GM10266 (cell line): ENCODE measurements at regions not wholly inside any gene's neighbourhood (a gene's known extent, or its start where the extent isn't known, plus 50 kb on each side); places are given as distances from the start of the nearest gene placed in this dataset.

Experiments used
- DNase-seq: peaks from one replicate; pipeline ENCODE4 v3.0.0; 2012; ENCODE audit errors: extremely low spot score
- TF ChIP-seq, protein P1 (sequence below): IDR thresholded peaks from 2 replicates; pipeline ENCODE4 v1.5.1; 2012; ENCODE audit warnings: mild to moderate bottlenecking, low read depth; ENCODE audit not compliant: control insufficient read depth, insufficient read depth; ENCODE audit errors: missing control alignments

DNA sequence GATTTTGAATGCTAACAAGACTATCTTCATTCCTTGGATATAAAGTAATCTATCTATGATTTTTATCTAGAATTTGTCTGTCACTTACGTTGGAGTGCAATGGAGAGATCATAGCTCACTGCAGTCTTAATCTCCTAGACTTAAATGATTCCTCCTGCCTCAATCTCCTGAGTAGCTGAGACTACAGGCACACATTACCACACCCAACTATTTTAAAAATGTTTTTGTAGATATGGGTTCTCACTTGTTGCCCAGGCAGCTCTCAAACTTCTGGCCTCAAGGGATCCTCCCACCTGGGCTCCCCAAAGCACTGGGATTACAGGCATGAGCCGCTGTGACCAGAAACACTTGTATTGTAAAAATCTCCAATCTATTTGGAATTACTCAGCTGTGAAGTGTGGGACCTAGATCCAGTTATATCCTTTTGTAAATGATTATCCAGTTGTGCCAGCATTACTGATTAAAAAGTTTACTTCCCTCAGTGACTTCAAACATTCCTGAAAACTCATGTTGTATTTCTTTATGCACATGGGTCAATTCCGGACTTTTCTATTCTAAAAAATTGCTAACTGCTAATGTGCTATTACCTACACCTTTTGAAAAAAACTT lies 1793.8 kb upstream of the WWC1 start:
- TF ChIP-seq, protein P1, sequence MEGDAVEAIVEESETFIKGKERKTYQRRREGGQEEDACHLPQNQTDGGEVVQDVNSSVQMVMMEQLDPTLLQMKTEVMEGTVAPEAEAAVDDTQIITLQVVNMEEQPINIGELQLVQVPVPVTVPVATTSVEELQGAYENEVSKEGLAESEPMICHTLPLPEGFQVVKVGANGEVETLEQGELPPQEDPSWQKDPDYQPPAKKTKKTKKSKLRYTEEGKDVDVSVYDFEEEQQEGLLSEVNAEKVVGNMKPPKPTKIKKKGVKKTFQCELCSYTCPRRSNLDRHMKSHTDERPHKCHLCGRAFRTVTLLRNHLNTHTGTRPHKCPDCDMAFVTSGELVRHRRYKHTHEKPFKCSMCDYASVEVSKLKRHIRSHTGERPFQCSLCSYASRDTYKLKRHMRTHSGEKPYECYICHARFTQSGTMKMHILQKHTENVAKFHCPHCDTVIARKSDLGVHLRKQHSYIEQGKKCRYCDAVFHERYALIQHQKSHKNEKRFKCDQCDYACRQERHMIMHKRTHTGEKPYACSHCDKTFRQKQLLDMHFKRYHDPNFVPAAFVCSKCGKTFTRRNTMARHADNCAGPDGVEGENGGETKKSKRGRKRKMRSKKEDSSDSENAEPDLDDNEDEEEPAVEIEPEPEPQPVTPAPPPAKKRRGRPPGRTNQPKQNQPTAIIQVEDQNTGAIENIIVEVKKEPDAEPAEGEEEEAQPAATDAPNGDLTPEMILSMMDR = no peak
- no peak for DNase-seq

DNA sequence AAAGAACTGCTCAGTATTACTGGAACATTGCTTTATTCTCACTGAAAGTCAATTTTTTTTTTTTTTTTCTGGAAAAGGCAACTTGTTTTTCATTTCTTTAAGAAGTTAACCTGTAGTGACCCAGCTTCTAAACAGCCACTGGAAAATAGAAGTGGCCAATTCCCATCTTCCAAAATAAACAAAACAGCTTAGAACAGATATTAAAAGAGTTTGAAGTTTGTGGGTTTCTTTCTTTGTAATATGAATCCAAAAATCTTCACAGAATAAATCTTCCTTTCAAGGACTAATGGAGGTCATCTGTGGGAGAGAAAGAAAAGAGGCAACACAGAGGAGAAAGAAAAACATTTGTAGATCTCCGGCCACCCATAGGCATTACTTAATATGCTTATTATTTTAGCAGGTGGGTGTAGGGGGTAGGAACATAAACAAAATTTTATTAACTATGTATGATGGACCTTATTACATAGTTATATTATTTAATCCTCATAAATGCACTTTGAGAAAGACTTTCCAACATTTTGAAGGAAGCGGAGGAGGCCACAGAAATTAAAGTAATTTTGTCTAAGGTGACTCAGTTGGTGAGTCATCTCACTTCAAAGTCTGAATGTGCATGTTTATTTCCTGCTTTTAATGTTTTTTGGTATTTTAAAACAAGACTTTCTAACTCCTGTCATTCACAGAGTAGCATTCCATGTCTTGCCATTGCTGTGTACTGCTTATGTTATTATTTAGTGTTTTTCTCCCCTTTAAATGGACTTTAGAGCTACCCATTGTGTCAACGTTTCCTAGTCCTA lies 1791.8 kb upstream of the WWC1 start:
- TF ChIP-seq, protein P1 = no peak
- no peak for DNase-seq

DNA sequence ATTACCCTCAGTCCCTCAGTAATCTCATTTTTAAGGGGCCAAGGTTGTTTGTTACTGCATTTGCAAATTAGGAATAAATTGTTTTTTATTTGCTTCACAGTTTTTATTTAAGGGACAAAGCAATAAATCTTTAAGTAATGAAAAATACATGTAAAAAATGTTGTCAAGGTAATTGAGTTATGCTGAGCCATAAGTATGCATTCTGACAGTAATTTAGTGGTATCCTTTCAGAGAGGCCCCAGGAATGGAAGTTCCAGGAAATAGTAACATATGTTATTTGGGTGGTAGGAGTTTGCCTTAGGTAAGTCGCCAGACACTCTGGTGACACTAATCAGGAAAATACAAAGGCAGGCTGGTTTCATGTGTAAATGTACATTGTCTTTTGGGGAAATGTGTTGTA lies 1787.9 kb upstream of the WWC1 start:
- TF ChIP-seq, protein P1 = no peak

DNA sequence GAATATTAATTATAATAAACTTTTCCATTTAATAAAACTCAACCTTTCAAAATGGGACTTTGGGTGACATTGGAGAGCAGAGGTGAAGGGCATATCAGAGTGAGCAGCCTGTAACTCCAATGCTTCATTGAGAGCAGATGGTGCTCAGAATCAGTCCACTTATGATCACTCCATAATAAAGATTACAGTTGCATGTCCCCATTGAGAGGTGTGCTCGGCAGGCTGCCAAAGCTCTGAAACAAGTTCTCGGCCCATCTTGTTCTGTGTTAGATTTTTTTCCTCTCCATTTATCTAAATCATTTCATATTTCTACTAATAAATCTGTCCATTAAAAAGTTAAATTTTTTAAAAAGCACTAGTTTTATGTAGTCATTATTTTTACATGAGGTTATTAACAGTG lies 1786.4 kb upstream of the WWC1 start:
- TF ChIP-seq, protein P1 = no peak
- no peak for DNase-seq

More for the DNA sequence above, 1787.9 kb upstream of the WWC1 start:
- no peak for DNase-seq

DNA sequence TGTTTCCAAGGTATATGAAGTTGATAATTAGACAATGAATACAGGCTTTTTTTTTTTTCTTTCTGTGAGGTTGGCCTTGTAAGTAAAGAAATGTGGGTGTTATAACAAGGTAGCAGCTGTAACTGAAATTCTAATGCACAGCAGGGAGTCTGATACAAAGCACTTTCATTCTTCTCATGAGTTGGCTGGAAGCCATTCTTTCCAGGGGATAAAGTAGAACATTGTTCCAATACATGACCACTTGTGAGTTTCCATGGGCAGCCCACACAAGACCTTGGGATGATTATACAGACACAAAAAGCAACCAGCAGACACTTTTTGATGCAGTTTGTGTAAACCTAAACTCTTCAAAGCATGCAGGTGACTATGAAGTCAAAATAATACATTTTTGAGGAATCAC lies 1785.9 kb upstream of the WWC1 start:
- TF ChIP-seq, protein P1 = no peak
- no peak for DNase-seq

DNA sequence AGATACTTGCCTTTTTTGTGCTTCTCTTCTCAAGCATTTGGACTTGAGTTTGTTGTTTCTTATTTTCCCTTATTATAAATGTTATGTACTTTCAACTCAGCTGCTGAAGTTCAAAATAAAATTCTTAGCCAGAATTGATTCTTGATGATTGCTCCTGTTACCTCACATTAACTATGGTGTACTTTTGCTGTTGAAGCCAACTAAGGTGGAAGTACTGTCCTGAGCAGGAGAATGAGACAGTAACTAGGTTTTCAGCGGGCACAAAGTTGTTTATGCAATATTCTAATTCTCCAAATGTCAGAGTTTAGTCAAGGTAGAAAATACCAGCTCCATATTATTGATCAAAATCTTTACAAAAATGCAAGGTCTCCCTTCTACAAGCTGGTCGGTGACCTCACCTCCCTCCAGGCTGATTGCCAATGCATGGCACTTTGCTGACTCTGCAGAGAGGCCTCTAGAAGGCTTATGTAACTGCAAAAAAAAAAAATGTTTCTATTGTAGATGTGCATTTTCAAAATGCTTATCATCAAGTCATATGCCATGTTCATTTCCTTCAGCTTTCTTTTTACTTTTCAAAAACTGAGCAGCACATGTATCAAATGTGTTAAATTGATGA lies 1783.5 kb upstream of the WWC1 start:
- TF ChIP-seq, protein P1 = no peak
- DNase-seq = no peak

DNA sequence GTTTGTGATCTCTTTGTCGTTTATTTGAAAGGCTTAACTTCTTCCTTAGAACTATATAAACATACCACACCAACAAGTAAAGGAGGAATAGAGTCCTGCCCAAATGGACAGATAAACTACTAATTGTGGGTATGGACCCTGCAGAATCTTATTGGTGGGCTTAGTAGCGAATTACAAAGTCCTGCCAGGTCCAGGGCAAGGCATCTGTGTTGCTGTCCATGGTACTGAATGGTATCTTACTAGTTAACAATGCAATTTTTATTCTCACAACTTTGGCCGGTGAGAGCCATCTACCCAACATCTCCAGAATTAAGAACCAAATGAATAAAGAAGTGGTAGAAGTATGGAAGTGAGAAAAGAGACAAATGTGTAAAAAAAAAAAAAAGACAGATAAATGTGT lies 1782.4 kb upstream of the WWC1 start:
- no peak for DNase-seq
- TF ChIP-seq, protein P1 = no peak
